Sciatic nerve (tissue), 2 donors: ENCODE measurements at regions not wholly inside any gene's neighbourhood (a gene's known extent, or its start where the extent isn't known, plus 50 kb on each side); places are given as distances from the start of the nearest gene placed in this dataset.

ENCODE experiments used
- ATAC-seq: fragments of 200-7000 bp; cut with Tn5 transposase; one replicate; pipeline ENCODE4 v1.9.1; 2020; ENCODE audit warnings: mild to moderate bottlenecking, moderate library complexity
- DNase-seq: peaks from one replicate; pipeline ENCODE4 v3.0.0-alpha.2; 2020; ENCODE audit warnings: low spot score
- intact Hi-C: fragments of 100-400 bp; cut with DNase I; formaldehyde crosslinking; loops from one replicate; pipeline ENCODE4 v1.14.2; 2022
- donor health status: DM: no; HTN: no; CAD: no.
- donor health status: DM: no; HTN: no; CAD: no.

DNA sequence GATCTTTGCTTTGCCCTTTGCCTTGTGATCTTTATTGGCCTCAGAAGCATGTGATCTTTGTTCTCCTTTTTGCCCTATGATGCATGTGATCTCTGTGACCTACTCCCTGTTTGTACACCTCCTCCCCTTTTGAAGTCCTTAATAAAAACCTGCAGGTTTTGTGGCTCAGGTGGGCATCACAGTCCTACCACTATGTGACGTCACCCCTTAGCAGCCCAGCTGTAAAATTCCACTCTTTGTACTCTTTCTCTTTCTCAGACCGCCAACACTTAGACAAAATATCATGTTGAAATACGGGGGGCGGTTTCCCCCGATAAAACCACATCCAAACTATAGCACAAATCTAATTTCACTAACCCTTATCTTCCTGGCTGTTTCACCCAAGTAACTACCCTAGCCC lies 76.7 kb upstream of the RAPGEF4 start:
- ATAC-seq = no peak
- intact Hi-C loops = no loop called here
- no peak for DNase-seq

- DNase-seq (no peak), ATAC-seq (no peak)
- intact Hi-C loops = no loop called here
Observed at GRCh38 chr2:172662099-172662498, 73.5 kb upstream of the RAPGEF4 start.

DNA sequence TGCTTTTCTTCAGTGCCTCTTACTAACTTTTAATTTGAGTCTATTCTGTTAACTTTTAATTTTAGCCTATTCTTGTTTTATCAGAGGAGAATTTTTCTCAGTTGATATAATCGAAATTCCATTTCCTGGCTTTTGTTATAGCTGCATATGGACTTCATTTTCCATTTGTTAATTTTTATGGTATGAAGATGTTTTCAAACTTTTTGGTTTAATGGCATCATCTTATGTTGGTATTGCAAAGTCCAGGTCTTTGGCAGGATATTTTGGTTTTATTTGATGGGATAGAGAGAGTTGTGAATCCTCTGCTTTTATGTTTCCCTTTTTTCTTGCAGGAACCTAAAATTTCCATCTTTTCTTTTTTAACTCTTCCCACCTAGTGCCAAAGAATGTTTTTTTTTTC lies 70.9 kb upstream of the RAPGEF4 start:
- no peak for DNase-seq
- no peak for ATAC-seq
- intact Hi-C loops = no loop called here

DNA sequence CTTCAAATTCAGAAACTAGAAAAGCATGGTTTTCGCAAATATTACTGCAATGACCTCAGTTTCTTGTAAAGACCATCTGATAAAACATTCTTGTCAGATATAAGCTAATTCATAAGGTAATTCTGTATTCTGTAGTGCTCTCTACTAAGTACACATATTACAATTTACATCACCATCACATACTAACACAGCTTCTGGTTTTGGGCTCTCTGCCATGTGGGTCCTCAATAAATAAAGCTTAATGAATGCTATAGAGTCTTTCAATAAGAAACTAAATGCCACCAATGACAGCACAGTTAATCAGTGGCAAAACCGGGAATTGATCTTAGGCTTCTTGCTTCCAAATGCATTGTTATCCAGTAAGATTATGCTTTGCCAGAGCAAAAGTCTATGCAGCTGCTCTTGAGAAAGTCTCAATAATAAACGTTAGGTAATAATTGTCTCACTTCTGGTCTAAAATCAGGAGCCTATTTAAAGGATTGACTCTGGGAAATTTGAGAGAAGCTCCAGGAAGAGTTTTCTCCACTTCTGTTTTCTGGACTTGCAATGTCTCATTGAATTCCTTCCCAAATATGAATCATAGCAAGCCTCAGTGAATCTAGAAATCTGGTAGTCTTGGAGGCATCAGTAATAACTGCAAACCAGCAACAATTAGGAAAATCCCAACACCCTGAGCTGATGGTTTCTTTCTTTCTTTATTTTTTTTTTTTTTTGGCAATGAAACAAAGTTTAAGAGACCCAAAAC lies 67.9 kb upstream of the RAPGEF4 start:
- no peak for ATAC-seq
- intact Hi-C loops = no loop called here
- no peak for DNase-seq

DNA sequence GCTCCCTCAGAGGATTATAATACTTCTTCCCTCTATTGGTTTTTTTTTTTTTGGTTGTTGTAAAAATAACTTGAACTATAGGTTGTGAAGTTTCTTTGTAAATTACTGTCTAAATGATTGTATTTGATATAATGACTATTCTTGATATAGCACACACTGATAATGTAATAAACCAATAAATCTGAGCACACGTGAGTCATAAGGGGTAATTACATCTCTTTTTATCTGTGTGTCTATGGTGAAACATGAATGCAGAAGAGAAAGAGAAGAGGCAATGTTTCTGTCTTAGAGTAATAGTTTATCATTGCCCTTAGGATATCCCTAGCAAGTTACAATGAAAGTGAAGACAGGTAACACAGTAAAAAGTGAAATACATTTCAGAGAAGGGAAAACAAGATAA lies 64.1 kb upstream of the RAPGEF4 start:
- intact Hi-C loops = no loop called here
- ATAC-seq (no peak), DNase-seq (no peak)

- intact Hi-C loops = no loop called here
- no peak for ATAC-seq
- no peak for DNase-seq
Observed at GRCh38 chr2:172672114-172672513, 63.5 kb upstream of the RAPGEF4 start.

- no peak for DNase-seq
- ATAC-seq = no peak
- intact Hi-C loops = no loop called here
Observed at GRCh38 chr2:172673056-172673683, 62.5 kb upstream of the RAPGEF4 start.

DNA sequence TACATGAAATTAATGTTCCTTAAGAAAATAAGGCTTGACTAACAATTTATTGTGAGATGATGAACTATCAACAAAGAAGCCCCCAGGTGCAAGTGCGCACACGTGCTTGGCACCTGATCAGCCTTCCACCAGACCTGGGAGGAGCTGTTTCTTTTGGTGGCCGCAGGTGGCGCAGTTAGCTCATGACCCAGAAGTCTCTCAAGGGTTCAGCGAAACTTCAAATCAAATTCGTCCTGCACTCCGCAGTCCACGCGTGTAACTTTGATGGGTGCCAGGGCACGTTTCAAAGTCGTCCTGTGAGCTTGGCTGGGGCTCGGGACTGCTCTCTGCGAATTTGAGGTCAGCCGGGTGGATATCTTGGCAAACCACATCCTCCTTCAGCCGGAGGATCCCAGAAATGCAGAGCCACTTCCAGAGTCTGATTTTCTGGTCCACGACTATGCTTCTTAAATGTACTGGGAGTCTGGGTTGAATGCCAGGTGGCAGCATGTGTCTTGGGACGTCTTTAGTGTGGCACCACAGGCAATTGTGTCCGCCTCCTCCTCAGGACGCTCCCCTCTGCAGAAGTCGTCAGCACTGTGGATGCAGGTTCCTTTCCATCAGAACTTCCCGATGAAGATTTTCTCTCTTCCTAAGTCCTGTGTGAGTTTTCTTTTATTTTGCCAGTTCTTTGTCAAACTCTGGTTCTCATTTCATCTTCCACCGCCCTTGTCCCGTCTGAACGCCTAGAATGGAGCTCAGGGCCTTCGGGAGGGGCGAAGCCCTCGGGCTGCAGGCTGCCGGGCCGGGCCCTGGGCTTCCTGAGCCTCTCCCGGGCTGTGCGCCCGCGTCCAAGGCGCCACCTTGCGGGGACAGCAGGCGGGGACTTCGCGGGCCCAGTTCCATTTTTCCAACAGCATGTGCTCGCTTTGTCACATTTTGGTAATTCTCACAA lies 61.3 kb upstream of the RAPGEF4 start:
- intact Hi-C loops = no loop called here
- ATAC-seq = peak; percentile 82

DNA sequence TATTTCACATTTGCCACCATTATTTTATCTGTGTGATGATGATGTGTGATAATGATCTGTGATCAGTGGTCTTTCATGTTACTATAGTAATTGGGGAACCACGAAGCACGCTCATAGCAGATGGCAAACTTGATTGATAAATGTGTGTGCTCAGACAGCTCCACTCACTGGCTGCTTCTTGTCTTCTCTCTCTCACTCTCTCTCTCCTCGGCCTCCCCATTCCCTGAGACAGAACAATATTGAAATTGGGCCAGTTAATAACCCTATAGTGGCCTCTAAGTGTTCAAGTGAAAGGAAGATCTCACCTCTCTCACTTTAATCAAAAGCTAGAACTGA lies 60.7 kb upstream of the RAPGEF4 start:
- DNase-seq (no peak), ATAC-seq (peak; percentile 15)
- intact Hi-C loops = no loop called here

More for the DNA sequence above, 61.3 kb upstream of the RAPGEF4 start:
- DNase-seq = no peak

DNA sequence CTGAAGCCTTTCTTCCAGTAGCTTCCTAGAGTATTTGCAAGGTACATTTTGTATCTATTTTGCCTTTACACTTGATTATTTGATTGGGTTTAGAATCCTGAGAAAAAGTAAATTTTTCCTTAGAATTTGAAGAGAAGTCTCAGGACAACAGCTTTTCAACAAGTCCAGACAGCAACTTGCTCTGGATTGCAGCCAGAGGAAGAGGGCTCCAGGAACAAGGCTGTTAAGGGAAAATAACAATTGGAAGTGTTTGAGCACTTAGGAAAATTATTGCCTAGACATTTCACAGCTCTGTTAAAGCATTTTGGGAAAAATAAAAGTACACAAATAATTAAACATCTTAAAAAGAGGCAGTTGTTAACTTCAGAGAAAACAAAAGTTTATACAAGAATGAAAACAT lies 58.3 kb upstream of the RAPGEF4 start:
- intact Hi-C loops = no loop called here
- DNase-seq (no peak), ATAC-seq (no peak)

DNA sequence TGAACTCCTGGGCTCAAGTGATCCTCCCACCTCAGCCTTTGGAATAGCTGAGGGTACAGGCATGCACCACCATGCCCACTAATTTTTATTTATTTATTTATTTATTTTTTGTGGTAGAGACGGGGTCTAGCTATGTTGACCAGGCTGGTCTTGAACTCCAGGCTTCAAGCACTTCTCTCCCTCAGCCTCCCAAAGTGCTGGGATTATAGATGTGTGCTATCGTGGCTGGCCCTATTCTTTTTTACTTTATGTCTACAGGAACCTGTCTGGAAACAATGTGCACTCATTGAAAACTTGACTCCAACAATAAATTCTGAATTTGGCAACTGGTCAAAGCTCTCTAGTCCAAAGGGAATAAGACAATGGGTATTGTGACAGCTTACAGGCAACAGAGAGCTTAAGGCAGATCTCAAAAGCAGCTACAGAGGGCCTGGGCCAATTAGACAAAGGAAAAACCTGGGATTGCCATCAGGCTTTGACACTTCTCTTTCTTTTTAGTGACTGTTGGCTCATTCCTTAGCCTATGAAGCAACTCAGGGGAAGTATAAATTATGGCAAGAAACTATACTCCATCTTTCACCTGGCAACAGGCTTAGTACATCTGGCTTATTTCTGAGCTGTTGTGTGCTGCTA lies 55.1 kb upstream of the RAPGEF4 start:
- no peak for DNase-seq
- intact Hi-C loops = no loop called here
- no peak for ATAC-seq

DNA sequence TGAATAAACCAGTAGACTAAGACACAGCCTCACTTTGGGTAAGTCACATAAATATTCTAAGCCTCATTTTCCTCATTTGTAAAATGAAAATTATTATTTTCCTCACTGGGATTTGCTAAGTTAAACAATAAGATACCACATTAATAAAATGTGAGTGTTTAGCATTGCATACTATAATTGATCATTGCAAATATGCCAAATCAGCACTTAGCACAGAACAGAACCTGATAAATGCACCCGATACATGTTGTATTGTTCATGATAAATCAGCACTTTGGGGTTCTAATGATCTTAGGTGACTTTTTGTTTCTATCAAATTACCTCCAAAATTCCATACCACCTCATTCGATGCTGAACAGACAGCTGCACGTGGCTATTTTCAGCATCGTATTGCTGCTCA lies 50.2 kb upstream of the RAPGEF4 start:
- ATAC-seq = no peak
- intact Hi-C loops = no loop called here
- DNase-seq = no peak
